Dermis microvascular lymphatic vessel endothelial cell (primary cell): ENCODE measurements at regions not wholly inside any gene's neighbourhood (a gene's known extent, or its start where the extent isn't known, plus 50 kb on each side); places are given as distances from the start of the nearest gene placed in this dataset.

Source experiments
- DNase-seq, 2 donors: peaks; one replicate each; pipeline versions ENCODE4 v3.0.0 to v3.0.0-alpha.2; 2010; ENCODE audit warnings: low read depth in 2 of 2

- DNase-seq: no peak
Measured at GRCh38 chr14:101241807-101242278, 319.5 kb upstream of the DIO3 start.

- no peak for DNase-seq
Measured at GRCh38 chr14:101242442-101243385, 318.6 kb upstream of the DIO3 start.

- DNase-seq: no peak
Measured at GRCh38 chr14:101243587-101244338, 317.5 kb upstream of the DIO3 start.

GRCh38 chr14:101246894-101247841, 314.1 kb upstream of the DIO3 start:
- DNase-seq: no peak

GRCh38 chr14:101247842-101248725, 313.2 kb upstream of the DIO3 start:
- no peak for DNase-seq

- DNase-seq: no peak
Measured at GRCh38 chr14:101248840-101249675, 312.2 kb upstream of the DIO3 start.

GRCh38 chr14:101249676-101250036, 311.6 kb upstream of the DIO3 start:
- no peak for DNase-seq

- DNase-seq: no peak
Measured at GRCh38 chr14:101250336-101250947, 310.9 kb upstream of the DIO3 start.

- no peak for DNase-seq
Measured at GRCh38 chr14:101250948-101251811, 310.1 kb upstream of the DIO3 start.

GRCh38 chr14:101251812-101252442, 309.4 kb upstream of the DIO3 start:
- DNase-seq: no peak

- no peak for DNase-seq
Measured at GRCh38 chr14:101252443-101253214, 308.7 kb upstream of the DIO3 start.

GRCh38 chr14:101253948-101254347, 307.3 kb upstream of the DIO3 start:
- no peak for DNase-seq

GRCh38 chr14:101254805-101255764, 306.2 kb upstream of the DIO3 start:
- DNase-seq: no peak

- DNase-seq: no peak
Measured at GRCh38 chr14:101255765-101256125, 305.6 kb upstream of the DIO3 start.

GRCh38 chr14:101256266-101256665, 305.0 kb upstream of the DIO3 start:
- no peak for DNase-seq

GRCh38 chr14:101257551-101257950, 303.7 kb upstream of the DIO3 start:
- DNase-seq: no peak
